ENCODE measurements at regions not wholly inside any gene's neighbourhood (a gene's known extent, or its start where the extent isn't known, plus 50 kb on each side); places are given as distances from the start of the nearest gene placed in this dataset.

DNA sequence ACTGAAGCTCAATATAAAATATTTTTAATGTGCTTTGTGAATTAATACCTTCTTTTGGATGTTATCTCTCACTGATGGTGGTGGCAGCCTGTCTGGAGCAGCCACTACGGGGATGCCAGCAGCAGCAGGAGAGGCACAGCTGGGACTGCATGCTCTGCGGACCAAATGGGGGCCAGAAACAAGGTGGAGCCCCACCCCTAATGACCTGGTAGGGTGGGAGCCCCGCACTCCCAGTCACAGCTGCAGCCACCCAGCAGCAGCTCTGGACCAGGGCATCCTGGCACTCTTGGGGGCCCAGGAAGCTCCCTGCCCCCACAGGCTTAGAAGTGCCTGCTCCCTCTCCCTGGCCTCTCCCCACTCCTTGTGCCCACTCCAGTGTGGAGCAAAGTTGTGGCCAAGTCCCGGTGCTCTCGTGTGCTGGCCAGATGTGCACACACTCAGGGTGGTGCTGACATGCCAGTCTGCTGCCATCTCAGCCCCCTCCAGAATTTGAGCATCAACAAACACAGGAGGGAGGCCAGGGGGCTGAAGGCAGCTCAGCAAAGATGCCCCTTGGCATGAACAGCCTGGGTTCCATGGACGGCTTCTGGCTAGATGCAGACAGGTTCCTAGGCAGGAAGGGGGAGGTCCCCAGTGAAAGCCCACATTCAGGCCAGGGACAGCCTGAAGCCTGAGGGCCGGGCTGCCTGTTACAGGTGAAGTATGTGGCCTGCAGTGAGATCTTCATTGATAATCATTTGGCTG, 696.7 kb upstream of the SLITRK5 start:
- no peak for DNase-seq

DNA sequence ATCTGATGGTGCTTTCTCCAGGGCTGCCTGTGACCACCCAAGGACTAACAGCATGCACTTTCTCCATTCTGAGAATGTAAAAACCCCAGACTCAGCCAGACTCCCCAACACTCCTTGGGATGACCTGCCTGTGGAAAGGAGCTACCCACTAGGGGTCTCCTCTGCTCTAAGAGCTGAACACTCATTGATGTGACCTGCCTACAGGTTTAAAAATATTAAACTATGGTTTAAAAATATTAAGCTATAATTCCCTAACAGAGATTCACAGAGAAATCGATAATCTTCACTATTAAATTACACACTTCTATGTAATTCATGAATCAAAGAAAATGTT, 696.2 kb upstream of the SLITRK5 start:
- DNase-seq, result no peak

DNA sequence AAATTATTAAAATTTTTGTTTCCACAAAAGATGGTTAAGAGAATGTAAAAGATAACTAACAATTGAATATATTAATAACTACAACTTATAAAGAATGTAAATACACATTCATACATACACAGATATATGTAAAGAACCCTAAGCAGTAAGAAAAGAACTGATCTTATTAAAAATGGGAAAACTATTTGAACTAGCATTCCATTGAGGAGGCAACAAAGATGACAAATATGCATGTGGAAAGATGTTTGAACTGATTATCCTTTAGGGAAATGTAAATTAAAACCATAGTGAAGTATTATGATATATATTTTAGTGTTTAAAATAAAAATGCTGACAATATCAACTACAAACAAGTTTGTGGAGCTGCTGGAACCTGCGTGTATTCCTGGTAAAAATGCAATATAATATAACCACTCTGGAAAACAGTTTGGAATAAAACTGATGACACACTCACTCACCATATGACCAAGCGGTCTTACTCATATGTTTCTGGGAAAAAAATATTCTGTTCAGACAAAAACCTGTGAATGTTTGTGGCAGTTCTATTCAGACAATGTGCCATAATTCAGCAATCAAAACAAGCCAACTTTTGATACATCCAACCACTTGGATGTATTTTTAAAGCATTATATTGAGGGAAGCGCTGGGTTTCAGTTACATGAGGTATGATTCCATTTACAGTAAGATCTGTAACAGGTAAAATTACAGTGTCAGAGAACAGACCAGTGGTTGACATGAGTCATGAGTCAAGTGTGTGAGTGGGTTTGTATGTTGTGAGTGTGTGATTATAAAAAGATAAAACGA, 694.4 kb upstream of the SLITRK5 start:
- no peak for DNase-seq

DNA sequence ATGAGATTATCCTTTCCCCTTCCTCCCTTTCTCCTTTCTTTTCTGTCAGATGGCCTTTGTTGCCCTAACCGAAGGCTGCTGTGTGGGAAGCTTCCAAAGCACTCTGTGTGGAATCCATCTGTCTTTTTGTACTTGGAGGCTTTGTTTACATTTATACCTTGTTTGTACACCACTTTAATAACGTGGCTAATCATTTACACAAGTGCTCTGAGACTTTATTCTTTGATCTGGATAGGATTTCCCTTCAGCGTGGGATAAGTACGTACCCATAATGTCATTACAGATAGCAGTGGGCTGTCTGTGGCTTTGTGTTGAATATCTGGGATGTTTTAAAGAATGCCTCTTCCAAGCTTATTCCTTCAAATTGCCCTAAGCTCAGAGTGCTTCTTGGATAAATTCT, 684.7 kb upstream of the SLITRK5 start:
- DNase-seq, result no peak

DNA sequence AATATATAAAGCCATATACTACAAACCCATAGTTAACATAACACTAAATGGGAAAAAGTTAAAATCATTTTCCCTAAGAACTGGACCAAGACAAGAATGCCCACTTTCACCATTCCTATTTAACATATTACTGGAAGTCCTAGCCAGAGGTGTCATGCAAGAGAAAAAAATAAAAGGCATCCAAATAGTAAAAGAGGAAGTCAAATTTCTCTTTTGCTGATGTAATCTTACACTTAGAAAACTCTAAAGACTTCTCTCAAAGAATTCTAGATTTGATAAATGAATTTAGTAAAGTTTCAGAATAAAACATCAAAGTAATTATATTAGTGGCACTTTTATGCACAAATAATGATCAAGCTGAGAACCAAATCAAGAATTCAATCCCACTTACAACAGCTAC, 678.9 kb upstream of the SLITRK5 start:
- DNase-seq, result no peak

DNA sequence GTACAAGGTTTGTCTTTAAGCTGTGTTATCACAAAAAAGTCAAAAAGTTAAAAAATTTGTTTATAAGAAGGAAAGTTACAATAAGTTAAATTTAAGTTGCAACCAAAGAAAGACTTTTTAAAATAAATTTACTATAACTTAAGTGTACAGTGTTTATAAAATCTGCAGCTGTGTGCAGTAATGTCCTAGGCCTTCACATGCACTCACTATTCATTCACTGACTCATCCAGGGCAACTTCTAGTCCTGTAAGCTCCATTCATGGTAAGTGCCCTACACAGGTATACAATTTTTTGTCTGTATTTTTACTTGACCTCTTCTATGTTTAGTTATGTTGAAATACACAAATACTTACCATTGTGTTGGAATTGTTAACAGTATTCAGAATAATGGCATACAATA, 667.9 kb upstream of the SLITRK5 start:
- no peak for DNase-seq

DNA sequence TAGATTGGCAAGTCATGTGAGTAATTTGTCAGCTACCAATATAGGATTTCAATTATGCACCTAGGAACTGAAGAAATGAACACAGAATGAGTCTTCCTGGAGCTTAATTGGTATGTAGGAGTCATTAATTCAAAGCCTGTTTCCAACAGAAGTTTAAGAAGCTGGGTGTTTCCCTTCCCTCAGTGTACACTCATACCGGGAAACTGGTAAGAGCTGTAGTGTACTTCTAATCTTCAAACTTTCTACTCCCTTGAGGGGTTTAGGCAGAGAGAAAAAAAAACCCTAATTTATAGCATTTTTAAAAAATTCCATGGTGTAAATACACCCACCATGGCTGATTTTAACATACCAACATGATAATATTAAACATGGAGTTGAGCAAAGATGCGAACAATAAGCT, 665.7 kb upstream of the SLITRK5 start:
- no peak for DNase-seq

DNA sequence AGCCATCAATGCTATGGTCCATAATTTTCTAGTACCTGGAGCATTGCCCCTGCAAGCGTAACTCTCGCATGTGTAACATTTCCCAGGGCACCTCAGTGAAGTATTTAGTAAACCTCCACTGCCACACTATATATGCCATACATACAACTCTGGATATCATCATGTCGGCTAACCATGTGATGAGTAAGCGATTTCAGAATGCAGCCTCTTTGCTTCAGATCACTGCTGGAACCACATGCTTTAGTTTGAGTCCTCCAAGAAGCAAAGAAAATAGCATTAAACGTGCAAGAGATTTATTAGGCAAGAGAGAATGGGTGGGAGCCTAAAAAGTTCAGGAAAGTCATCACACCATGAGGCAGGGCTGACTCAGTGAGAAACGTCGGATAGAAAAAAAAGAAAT, 635.6 kb upstream of the SLITRK5 start:
- DNase-seq, result no peak

DNA sequence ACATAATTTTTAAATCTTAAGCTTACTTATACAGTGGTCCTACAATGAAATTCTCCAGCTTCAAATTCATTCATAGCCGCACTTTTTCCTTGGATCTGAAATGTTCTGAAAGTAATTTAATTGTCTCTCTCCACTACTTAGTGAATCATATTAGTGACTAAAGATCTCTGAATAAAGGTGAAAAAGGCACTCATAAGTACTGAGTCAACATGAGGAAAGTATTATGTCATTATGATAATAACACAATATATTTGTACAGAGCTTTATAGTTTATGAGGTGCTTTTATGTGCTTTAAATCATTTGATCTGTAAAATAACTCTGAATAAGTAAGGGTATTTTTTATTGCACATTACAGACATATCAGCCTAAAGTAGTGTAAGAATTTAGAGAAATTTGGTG, 628.2 kb upstream of the SLITRK5 start:
- no peak for DNase-seq

DNA sequence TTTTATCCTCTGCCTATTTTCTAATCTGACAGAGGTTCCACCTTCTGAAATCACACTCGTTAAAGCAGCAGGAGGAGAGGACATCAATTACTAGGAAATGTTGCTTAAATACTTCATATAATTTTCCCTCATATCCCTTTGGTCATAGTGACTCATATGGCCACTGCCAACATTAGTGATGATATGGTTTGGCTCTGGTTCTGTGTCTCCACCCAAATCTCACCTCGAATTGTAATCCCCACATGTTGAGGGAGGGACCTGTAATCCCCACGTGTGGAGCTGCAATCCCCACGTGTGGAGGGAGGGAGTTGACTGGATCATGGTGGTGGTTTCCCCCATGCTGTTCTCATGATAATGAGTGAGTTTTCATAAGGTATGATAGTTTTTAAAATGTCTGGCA, 618.4 kb upstream of the SLITRK5 start:
- DNase-seq, result no peak

DNA sequence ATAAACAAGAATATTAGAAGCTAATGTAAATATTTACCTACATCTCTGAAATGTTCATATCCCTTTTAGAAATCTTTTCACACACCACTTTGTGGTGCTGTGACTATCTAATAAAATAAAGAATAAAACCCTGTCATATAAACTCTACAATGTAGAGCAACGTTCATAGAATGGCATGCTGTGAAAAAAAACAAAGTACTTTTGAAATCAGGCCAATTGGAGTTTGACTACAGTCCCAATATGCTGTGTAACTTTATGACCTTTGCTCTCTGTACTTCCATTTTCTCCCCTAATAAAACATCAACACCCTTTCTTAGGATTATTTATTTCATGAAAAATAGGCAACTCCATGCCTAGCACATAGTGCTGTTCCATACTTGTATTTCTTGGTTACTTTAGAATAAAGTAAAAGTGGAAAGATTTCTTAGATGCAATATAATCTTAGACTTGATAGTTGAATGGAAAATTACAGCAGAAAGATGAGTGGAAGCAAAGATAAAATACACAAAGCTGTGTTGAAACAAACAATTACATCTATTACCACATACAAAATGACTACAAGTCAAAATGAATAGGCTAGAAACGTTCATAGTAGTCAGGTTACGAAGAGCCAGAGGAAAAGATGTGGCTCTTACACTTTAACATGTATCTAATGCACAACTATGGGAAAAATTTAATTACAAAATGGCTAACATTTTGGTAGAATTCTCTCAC, 613.2 kb upstream of the SLITRK5 start:
- DNase-seq, result no peak

DNA sequence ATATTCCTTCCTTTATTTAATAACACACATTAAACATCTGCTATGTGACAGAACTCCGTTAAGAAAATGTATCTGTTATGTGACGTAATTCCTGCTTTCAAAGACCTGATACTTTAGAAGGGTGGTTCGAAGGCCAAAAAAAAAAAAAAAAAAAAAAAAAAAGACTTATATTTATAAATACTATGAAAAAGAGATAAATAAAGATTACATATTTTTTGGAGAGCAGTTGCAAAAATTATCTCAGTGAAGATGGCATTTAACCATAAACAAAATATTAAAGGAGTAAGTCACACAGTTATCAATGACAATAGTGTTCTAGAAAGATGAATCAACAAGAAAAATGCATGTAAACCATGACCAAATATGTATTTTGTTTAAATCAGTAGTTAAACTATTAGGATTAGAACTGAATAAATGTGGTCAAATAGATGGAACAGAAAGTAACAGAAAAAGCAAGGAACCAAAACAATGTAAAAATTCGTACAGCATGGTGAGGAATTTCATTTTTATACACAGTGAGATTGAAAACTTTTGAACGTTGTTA, 612.3 kb upstream of the SLITRK5 start:
- DNase-seq, result no peak

DNA sequence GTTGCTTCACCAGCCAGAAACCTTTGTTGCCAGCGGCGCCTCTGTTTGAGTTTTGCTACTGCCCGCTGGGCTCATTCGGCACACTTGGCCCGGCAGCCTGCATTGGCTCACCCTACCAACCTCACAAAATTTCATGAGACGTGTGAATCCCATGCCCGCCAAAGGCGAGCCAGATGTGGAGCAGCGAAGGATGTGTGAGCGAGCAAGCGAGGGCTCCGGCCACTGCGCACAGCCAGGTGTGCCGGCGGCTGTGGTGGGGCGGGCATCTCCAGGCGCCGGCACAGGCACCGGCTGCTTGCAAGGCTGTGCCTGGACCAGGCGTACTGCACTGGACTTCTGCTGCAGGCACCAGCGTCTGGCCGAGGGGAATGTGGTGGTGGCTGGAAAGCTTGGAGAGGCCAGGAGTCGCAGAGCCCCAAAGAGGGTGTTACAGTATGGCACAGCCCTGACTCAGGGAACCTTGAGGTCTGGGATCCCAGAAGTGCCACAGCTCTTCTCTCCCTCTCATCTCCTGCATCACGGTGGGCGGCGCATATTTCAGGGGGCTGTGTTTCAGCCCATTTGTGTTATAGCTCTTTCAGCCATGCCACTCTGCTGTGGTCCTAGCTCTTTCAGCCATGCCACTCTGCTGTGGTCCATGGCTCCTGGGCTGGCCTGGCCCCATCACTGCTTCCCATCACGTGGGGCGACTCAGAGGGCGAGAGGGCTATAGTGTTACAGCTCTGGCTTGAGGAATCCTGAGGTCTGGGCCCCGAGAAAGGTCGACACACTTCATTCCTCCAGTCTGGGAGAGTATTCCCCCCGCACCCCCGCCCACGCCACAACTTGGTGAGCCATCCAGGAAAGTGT, 592.0 kb upstream of the SLITRK5 start:
- no peak for DNase-seq

DNA sequence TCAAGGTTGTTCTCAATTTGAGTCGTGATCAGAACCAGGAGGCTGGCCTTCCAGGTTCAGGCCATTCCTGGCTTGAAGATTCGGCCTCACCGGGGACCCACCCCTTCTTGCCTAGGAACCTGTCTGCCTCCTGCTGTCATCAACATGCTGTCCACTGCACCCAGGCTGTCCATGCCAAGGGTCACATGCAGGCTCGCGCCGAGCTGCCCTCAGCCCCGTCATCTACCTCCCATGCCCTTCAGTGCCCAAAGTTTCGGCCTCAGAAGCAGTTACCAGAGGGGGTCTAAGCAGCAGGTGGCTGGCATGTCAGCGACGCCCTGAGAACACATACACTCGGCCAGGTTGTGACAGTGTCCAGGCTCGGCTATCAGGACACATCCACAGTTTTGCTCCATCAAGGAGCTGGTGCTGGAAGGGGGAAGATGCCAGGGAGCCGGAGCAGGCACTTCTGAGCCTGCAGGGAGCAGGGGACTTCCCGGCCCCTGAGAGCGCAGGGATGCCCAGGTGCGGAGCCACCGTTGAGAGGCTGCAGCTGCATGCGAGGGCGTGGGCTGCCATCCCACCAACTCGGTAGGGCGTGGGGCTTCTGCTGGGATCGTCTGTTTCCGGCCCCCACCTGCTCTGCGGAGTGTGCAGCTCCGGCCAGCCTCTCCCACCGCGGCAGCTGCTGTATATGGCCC, 590.9 kb upstream of the SLITRK5 start:
- no peak for DNase-seq

DNA sequence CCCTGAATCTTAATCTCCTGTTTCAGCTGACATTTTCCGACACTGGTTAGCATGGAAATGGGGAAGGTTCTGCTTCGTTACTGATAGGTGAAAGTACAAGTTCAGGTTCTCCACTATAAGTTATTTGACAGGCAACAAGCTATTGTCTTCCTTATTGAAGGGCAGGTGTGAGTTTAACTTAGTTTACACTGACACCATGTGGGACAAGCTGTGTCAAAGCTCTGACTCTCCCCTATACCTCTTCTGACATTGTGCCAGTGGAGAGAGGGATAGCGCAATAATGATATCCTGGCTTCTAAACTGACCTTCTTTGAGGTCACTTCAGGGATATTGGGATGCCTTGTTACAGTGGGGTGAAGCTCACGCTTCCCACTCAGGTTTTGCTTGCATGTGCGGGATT, 587.0 kb upstream of the SLITRK5 start:
- DNase-seq, result no peak

DNA sequence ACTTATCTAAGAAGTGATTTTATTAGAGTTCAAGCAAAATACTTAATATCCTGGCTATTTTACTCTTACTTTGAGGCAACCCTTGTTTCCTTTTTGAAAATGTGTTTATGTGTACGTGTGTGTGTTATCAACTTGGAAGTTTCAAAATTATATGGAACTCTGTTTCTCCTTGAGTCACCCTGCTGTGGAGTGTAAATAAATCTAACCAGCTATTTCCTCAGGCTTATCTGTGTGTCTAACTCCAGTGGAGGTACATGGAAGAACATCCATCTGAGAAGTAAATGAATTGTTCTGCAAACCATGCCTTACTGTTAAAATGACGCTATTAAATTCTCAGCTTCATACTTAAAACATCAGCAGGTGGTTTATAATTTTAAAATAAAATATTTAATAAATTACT, 583.4 kb upstream of the SLITRK5 start:
- no peak for DNase-seq

DNA sequence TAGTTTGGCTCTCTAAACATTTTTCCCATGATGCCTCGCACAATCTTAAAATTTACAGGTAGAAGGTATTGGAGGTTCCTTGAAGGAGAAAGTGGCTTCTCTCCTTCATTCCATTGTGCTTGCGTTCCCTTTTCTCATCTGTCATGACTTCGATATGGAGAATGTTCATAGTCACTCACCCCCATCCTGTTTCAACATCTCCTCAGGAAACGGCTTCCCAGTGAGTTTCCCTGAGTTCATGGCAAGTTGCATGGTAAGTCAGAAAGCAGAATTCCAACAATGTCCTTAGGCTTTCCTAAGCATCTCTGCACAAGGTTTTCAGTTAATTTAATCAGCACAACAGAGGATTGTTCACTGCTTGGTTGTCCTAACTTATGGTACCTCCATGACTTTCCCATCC, 581.8 kb upstream of the SLITRK5 start:
- DNase-seq, result no peak

DNA sequence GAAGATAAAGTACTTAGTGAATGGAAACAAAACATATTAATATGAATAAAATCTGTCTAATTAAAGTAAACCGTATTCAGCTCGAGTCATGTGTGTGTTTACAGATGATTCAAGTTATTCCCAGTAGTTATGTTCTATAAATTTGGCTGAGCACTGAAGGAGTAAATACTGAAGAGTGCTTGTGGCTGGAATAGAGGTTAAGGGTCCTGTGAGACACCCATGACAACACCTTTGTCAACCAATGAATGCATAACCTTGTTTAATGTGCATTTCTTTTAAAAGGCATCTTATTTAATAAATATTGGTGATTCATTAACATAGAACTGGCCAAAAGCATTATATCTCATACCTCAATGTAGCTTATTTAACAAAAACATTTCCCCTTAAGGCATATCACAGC, 577.8 kb upstream of the SLITRK5 start:
- no peak for DNase-seq

DNA sequence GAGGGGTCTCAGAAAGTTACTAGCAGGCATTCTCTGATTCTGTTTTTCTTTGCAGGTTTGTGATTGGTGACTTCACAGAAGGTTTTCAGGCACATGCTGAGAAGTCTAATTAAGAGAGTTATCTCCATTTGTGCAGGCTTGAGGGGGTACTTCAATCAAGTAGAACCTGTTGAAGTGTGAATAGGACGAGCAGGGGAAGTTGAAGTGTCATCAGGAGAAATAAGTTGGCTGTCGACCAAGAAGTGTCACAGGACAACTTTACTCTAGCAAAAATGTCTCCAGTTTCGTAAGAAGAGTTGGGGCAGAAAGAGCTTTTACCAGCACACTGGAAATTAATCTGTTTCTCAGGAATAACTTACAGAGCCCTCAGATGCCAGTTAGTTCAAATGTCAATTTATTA, 576.5 kb upstream of the SLITRK5 start:
- no peak for DNase-seq

DNA sequence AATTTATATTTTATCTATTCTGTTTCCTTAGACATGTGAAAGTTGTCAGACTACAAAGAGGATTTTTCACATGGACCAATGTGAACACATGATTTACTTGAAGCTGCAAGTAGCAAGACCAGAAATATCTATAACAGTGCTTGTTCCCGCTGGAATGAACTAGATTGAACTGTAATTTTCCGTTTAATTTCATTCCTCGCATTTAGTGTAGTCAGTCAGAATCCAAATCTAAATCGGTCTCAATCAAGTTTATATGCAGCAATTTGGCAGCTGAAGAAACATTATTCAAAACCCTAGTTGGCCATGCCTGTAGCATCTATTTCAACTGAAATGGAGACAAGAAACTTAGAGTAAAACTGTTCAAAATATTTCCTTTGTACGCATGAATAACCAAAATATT, 570.7 kb upstream of the SLITRK5 start:
- no peak for DNase-seq

DNA sequence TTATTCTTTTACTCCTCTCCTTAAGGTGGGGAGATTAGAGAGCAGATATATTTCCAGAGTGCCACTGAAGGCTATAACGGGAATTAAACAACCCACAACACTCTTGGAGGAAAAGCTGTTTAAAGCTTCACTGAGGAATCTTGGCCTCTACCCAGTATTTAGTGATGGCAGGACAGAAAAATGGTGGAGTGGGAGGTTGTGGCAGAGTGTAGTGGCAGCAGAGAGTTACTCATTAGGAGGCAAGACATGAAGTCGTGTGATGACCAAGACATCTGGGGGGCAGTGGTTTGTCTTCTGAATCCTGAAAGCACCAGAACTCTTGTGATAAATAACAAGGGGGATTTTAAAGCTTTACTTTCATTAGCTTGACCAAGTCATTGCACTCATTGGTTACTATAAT, 563.5 kb upstream of the SLITRK5 start:
- DNase-seq, result no peak

DNA sequence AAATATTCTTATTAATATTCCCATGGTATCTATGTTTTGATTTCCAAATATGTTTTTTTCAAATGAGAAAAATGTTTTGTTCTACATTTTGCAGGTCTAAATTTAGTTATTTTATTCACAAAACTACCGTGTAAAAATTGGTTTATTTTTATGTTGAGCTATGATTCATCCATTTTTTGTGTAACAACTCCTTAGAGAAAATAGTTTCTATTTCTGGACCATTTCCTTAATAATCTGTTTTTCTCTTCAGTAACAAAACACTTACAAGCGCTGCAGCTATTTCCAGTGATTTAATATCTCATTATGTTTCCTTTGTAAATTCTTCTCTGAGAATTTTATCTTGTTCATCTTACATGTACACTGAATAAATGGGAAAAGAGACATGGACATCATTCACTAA, 550.7 kb upstream of the SLITRK5 start:
- DNase-seq, result no peak
